ENCODE measurements at regions not wholly inside any gene's neighbourhood (a gene's known extent, or its start where the extent isn't known, plus 50 kb on each side); places are given as distances from the start of the nearest gene placed in this dataset.
A peak's percentile ranks its signal among the peaks of the same experiment; 100 is the strongest.
"Not testable (repeated sequence)": the region's sequence is repeated elsewhere in the genome, so short reads cannot be mapped to it uniquely, and the experiment has no call there.

GRCh38 chr6:44733126-44733525 lies 345.6 kb downstream of the CDC5L start:
- no peaks in the 10 kb centered on the region for H3K9me3 Mint-ChIP-seq
- H3K36me3 Mint-ChIP-seq (ENCODE audit: low read depth) = no peaks in the 10 kb centered on the region
- H3K27ac Mint-ChIP-seq = no peak overlapping the region
- H3K4me3 Mint-ChIP-seq = no peak overlapping the region
- peaks cover 22% of the 10 kb centered on the region for H3K4me1 Mint-ChIP-seq (ENCODE audit: low read depth)
- no peaks in the 10 kb centered on the region for H3K27me3 Mint-ChIP-seq

DNA sequence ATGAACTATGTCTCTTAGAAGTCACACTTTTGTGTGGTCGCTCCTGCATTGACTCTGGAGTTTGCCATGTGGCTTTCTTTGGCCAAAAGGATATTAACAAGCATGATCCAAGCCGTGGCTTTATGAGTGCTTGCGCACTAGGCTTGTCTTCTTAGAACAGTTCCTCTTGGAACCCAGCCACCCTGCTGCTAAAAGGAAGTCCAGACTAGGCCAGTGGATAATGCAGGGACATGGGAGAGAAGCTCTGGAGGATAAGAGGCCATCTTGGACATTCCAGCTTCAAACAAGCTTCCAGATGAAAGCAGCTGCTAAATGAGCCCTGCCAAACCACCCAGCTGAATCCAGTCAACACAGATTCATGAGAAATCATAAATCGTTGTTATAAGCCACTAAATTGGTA lies 346.4 kb downstream of the CDC5L start:
- Mint-ChIP-seq H3K4me3 (no peak overlapping the region), H3K9me3 (no peaks in the 10 kb centered on the region), H3K27ac (no peak overlapping the region), H3K4me1 (ENCODE audit: low read depth) (peaks cover 26% of the 10 kb centered on the region), H3K27me3 (no peaks in the 10 kb centered on the region), H3K36me3 (ENCODE audit: low read depth) (no peaks in the 10 kb centered on the region)

DNA sequence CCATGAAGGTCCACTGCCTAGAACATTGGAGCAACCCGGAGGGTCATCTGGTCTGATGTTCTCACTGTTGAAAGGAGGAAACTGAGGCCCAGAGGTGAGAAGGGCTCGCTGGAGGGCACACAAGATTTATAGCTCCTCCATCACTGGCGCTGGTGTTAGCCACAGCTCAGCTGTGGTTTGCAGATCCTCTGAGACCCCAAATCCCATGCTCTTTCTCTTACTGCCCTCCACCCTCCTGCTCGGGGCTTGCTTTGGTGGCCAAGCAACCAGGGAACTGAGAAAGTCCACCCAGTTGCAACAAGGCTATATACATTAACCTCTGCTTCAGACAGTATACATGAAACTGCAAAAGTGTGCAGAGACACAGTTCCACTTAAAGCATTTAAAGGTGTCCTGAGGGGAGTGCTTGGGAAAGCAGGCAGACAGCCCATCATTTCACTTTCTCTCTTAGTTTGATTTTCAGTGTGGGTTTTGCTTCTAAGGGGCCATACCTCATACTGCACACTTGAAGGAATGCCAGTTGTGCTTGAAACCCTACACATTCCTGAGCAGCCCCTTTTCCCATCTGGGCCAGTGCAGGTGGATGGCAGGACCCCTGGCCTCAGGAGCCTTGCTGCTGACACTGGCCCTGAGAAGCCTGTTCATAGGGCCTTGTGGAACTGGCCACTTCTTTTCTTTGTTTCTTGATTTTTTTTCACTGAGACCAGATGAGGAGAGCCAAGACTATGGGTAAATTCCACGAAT lies 347.6 kb downstream of the CDC5L start:
- Mint-ChIP-seq H3K4me1 (ENCODE audit: low read depth) (peaks cover 26% of the 10 kb centered on the region), H3K27ac (no peak overlapping the region), H3K4me3 (no peak overlapping the region), H3K36me3 (ENCODE audit: low read depth) (no peaks in the 10 kb centered on the region), H3K27me3 (no peaks in the 10 kb centered on the region), H3K9me3 (no peaks in the 10 kb centered on the region)

DNA sequence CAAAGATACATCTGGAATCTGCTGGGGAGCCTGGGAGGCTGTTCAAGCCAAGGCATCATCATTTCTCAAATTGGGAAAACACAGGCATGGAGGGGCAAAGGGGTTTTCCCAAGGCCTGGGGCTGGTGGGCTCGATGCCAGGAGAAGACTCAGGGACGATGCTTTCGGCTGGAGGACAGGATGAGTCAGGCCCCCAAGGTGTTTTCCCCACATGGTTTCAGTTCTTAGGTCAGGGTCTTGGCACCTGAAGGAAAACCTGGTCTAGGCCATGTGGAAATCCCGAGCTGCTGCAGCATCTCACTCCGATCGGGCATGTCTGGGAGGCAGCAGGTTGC lies 348.1 kb downstream of the CDC5L start:
- no peak overlapping the region for H3K27ac Mint-ChIP-seq
- no peaks in the 10 kb centered on the region for H3K27me3 Mint-ChIP-seq
- no peaks in the 10 kb centered on the region for H3K36me3 Mint-ChIP-seq (ENCODE audit: low read depth)
- H3K4me1 Mint-ChIP-seq (ENCODE audit: low read depth) = peaks cover 26% of the 10 kb centered on the region
- no peaks in the 10 kb centered on the region for H3K9me3 Mint-ChIP-seq
- H3K4me3 Mint-ChIP-seq = no peak overlapping the region

GRCh38 chr6:44737341-44737740 lies 349.8 kb downstream of the CDC5L start:
- Mint-ChIP-seq H3K4me3 (no peak overlapping the region), H3K9me3 (no peaks in the 10 kb centered on the region), H3K36me3 (ENCODE audit: low read depth) (no peaks in the 10 kb centered on the region), H3K4me1 (ENCODE audit: low read depth) (peaks cover 26% of the 10 kb centered on the region), H3K27ac (no peak overlapping the region), H3K27me3 (no peaks in the 10 kb centered on the region)

DNA sequence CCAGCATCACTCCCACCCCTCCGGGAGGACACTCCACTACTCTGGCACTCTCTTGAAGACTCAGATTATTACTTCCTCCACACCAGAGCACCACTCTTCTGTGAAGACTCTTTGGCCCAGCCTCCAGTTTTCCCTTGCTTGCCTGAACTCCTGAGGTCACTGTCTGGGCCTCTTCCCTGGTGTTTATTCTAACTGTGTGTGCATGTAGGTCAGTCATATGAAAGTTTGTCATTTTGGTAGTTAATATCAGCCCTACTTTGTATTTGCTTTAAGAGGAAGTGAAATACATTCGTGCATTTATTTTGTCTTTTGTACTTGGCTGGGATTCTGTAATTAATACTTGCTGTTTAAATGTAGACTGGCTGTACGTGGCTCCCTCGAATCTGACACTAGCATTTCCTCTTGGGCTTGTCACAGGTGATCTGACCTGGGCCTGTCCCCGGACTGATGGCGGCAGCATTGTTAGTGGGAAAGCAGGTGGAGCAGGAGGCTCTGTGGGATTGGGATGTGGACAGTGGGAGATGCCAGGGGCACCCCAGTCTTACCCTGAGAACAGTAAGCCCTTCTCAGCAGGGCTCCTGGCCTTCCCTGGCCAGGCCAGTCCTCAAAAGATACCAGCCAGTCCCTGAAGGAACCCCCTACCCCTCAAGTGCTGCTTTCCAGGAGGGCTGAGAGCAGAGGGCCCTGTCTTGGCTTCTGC lies 350.5 kb downstream of the CDC5L start:
- no peaks in the 10 kb centered on the region for H3K36me3 Mint-ChIP-seq (ENCODE audit: low read depth)
- H3K27ac Mint-ChIP-seq = no peak overlapping the region
- no peak overlapping the region for H3K4me3 Mint-ChIP-seq
- H3K9me3 Mint-ChIP-seq = no peaks in the 10 kb centered on the region
- H3K27me3 Mint-ChIP-seq = no peaks in the 10 kb centered on the region
- peaks cover 26% of the 10 kb centered on the region for H3K4me1 Mint-ChIP-seq (ENCODE audit: low read depth)

- Mint-ChIP-seq H3K9me3 (no peaks in the 10 kb centered on the region), H3K27ac (peak overlapping the region; percentile 69), H3K36me3 (ENCODE audit: low read depth) (no peaks in the 10 kb centered on the region), H3K4me3 (no peak overlapping the region), H3K4me1 (ENCODE audit: low read depth) (peaks cover 26% of the 10 kb centered on the region), H3K27me3 (no peaks in the 10 kb centered on the region)
These were observed 351.2 kb downstream of the CDC5L start for GRCh38 chr6:44738601-44739146.

DNA sequence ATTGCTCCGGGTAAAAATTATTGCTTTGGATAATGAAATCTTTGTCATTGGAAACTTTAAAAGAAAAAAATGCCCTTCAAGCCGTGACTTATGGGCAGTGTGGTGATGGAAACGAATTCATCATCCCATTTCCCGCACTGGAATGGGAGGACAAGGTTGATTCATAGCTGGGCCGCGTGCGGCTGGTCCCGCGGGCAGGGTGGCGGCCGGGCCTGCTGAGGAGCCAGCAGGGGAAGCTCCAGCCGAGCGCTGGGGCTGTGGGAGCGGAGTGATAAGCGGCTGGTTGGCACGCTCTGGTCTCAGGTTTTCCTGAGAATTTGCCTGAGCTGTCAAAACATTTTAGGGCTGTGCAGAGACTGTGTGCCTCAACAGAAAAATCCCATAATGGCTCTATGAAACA lies 351.7 kb downstream of the CDC5L start:
- H3K27ac Mint-ChIP-seq = no peak overlapping the region
- H3K4me1 Mint-ChIP-seq (ENCODE audit: low read depth) = peaks cover 24% of the 10 kb centered on the region
- no peaks in the 10 kb centered on the region for H3K9me3 Mint-ChIP-seq
- H3K36me3 Mint-ChIP-seq (ENCODE audit: low read depth) = no peaks in the 10 kb centered on the region
- H3K4me3 Mint-ChIP-seq = no peak overlapping the region
- H3K27me3 Mint-ChIP-seq = no peaks in the 10 kb centered on the region

- H3K9me3 Mint-ChIP-seq = peaks cover 7% of the 10 kb centered on the region
- H3K4me3 Mint-ChIP-seq = no peak overlapping the region
- peaks cover 15% of the 10 kb centered on the region for H3K4me1 Mint-ChIP-seq (ENCODE audit: low read depth)
- H3K27me3 Mint-ChIP-seq = no peaks in the 10 kb centered on the region
- H3K27ac Mint-ChIP-seq = no peak overlapping the region
- H3K36me3 Mint-ChIP-seq (ENCODE audit: low read depth) = peaks cover 5% of the 10 kb centered on the region
These were observed 353.1 kb downstream of the CDC5L start for GRCh38 chr6:44740566-44741120.

GRCh38 chr6:44742201-44742600 lies 354.7 kb downstream of the CDC5L start:
- Mint-ChIP-seq H3K4me1 (ENCODE audit: low read depth) (peaks cover 9% of the 10 kb centered on the region), H3K9me3 (peaks cover 7% of the 10 kb centered on the region), H3K27ac (no peak overlapping the region), H3K27me3 (no peaks in the 10 kb centered on the region), H3K4me3 (no peak overlapping the region), H3K36me3 (ENCODE audit: low read depth) (peaks cover 5% of the 10 kb centered on the region)

DNA sequence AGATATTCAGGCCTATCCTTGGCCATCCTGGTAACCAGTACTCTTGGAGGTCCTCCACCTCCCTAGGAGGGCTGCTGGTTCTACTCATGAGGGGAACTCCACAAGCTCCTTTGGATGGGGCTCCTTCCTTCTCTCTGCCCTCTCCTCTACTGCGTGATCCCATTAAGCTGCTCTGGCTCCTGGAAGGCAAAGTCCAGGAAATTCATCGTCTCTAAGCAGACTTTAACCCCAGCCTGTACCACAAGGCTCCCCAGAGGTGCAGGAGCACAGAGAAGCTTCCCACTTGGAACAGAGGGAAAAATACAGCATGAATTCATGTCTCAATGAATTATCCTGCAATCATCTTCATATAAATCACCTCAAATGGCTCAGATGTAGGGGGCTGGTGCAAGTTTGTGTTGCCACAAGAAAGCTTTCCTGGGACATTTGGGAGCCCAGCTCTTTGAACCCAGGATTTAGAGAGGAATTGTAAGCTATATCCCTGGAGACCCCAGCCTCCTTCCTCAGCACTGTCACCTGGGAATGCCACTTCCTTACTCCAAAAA lies 355.4 kb downstream of the CDC5L start:
- Mint-ChIP-seq H3K9me3 (peaks cover 7% of the 10 kb centered on the region), H3K36me3 (ENCODE audit: low read depth) (peaks cover 5% of the 10 kb centered on the region), H3K27ac (no peak overlapping the region), H3K27me3 (no peaks in the 10 kb centered on the region), H3K4me1 (ENCODE audit: low read depth) (peaks cover 6% of the 10 kb centered on the region), H3K4me3 (no peak overlapping the region)

- H3K9me3 Mint-ChIP-seq; H3K27ac Mint-ChIP-seq; H3K4me1 Mint-ChIP-seq (ENCODE audit: low read depth); H3K36me3 Mint-ChIP-seq (ENCODE audit: low read depth); H3K4me3 Mint-ChIP-seq; H3K27me3 Mint-ChIP-seq: not testable (repeated sequence)
These were observed 372.6 kb downstream of the CDC5L start for GRCh38 chr6:44760116-44760515.

GRCh38 chr6:44761046-44761445 lies 373.5 kb downstream of the CDC5L start:
- Mint-ChIP-seq H3K27ac (no peak overlapping the region), H3K36me3 (ENCODE audit: low read depth) (peaks cover 5% of the 10 kb centered on the region), H3K9me3 (peaks cover 8% of the 10 kb centered on the region), H3K4me1 (ENCODE audit: low read depth) (no peaks in the 10 kb centered on the region), H3K4me3 (no peak overlapping the region), H3K27me3 (no peaks in the 10 kb centered on the region)

DNA sequence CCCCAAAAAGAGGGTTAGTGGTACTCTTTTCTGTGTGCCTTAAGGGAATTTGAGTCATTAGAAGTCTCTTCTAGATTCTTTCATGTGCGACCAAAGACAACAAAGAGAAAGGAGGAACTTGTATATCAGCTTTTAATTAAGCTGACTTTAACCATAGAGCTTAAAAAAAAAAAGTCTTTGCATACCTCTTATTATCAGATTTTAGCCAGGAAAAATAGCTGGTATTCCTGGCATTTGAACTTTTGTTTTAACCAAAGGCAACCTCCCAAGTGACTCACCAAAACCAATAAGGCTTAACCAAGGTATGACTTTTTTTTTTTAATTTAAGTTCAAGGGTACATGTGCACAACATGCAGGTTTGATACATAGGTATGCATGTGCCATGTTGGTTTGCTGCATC lies 375.0 kb downstream of the CDC5L start:
- Mint-ChIP-seq H3K36me3 (ENCODE audit: low read depth) (peaks cover 5% of the 10 kb centered on the region), H3K27ac (no peak overlapping the region), H3K9me3 (peaks cover 8% of the 10 kb centered on the region), H3K27me3 (no peaks in the 10 kb centered on the region), H3K4me3 (no peak overlapping the region), H3K4me1 (ENCODE audit: low read depth) (no peaks in the 10 kb centered on the region)

GRCh38 chr6:44771647-44772415 lies 384.3 kb downstream of the CDC5L start:
- H3K9me3 Mint-ChIP-seq = peaks cover 10% of the 10 kb centered on the region
- no peaks in the 10 kb centered on the region for H3K36me3 Mint-ChIP-seq (ENCODE audit: low read depth)
- H3K27me3 Mint-ChIP-seq = no peaks in the 10 kb centered on the region
- no peak overlapping the region for H3K4me3 Mint-ChIP-seq
- H3K27ac Mint-ChIP-seq = no peak overlapping the region
- H3K4me1 Mint-ChIP-seq (ENCODE audit: low read depth) = no peaks in the 10 kb centered on the region

All from stimulated activated naive CD8-positive, alpha-beta T cell treated with anti-CD3 and anti-CD28 coated beads, Interleukin-15, Interleukin-2, amounts not matched to agents 100 ng/mL and 50 ng/mL, for 24 hours (primary cell).